Right ventricle myocardium superior (tissue), 1 donor: ENCODE measurements at regions not wholly inside any gene's neighbourhood (a gene's known extent, or its start where the extent isn't known, plus 50 kb on each side); places are given as distances from the start of the nearest gene placed in this dataset.

Source experiments
- ATAC-seq: fragments of 200-7000 bp; cut with Tn5 transposase; one replicate; pipeline ENCODE4 v1.9.1; 2020; ENCODE audit warnings: mild to moderate bottlenecking; ENCODE audit not compliant: poor library complexity
- DNase-seq: peaks from one replicate; pipeline ENCODE4 v3.0.0-alpha.2; 2020
- intact Hi-C: fragments of 100-400 bp; cut with DNase I; formaldehyde crosslinking; loops from one replicate; pipeline ENCODE4 v1.11.2; 2022
- donor health status: DM: no; HTN: yes; CAD: no; lungs with severe emphysema.

DNA sequence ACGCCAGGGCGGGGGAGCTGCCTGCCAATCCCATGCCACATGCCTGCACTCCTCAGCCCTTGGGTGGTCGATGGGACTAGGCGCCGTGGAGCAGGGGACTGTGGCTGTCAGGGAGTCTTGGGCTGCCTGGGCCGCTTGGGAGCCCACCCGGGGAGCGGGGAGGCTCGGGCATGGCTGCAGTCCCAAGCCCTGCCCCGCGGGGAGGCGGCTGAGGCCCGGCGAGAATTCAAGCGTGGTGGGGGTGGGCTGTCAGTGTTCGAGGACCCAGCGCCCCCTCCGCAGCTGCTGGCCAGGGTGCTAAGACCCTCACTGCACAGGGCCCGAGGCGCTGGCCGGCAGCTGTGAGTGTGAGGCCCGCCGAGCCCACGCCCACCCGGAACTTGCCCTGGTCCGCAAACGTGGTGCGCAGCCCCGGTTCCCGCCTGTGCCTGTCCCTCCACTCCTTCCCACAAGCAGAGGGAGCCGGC is 83.2 kb upstream of the DMRTA1 start:
- ATAC-seq, result no peak
- DNase-seq, result no peak
- intact Hi-C loops, result no loop called here

DNA sequence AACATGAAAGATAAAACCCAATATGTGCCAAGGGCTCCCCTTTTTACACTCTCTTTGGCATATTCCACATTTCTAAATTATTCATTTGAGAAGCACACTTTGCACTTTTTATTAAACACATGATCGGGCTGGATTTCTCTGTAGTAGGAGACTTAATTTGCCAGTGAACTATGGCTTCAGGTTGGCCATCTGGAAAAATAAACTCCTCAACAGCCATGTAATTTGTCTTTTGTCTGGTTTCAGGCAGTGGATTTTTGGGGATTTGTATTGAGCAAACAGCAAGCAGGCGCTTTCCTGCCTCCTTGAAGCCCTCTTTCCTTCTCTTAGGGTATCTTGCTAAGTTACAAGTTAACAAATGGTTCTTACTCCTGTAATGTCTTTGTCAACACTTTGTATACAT is 73.0 kb upstream of the DMRTA1 start:
- ATAC-seq (no peak), DNase-seq (no peak)
- intact Hi-C loops, result no loop called here

DNA sequence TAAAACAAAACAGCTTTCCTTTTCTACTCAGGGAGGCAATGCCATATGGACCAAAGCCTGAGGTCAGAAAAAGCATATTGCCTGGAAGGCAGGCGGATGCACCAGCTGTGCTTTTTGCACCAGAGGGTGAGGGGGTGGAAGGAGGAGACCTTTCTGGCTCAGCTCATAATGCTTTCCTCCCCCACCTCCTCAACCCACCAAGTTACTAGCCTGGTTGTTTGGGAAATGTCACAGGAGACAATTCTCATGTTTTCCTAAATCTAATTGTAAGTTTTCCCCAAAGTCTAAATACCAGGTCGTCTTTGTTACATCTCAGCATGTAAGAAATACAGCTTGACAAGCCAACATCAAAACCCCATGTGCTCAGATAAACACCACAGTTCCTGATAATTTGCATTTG is 72.6 kb upstream of the DMRTA1 start:
- intact Hi-C loops, result no loop called here

DNA sequence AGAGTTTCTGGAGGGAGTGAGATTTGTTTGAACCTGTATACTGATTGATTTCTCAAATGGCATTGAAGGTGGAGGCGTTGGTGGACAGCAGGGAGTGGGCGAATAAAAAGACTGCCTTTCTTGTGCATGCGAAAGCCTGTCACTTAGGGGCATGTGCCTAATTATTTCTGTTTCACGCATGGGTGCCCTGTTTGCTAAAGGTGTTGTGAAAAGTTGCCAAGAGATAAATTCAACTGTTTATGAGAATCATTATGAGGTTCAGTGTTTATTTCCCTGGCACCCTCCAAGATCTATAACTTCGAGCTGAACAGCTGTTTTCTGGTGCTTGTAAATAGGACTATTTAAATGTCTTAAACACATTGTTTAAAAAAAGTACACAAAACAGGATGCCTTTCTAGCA is 67.4 kb upstream of the DMRTA1 start:
- intact Hi-C loops, result no loop called here
- no peak for DNase-seq
- ATAC-seq, result no peak

More for the DNA sequence above, 72.6 kb upstream of the DMRTA1 start:
- no peak for ATAC-seq
- no peak for DNase-seq

DNA sequence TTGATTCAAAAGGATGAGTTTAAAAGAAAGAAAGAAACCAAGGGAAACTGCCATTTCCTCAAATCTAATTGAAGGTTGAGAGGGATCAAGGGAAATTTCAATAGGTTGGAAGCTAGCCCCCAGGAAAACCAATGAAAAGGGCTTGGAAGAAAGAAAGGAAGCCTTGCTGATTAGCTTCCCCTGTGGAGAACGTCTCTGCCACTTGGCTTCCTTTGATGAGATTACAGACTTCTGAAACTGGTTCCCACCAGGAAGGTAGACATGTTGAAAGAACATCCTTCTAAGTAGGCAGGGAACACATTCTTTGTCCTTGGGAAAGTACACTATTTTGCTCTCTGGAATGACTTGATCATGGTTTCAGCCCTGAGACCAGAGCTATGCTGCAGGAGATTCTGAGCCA is 65.5 kb upstream of the DMRTA1 start:
- no peak for ATAC-seq
- no peak for DNase-seq
- intact Hi-C loops, result no loop called here

- intact Hi-C loops, result no loop called here
- DNase-seq (no peak), ATAC-seq (no peak)
Observed at GRCh38 chr9:22382331-22382730, 64.3 kb upstream of the DMRTA1 start.

GRCh38 chr9:22383718-22384117 is 62.9 kb upstream of the DMRTA1 start:
- DNase-seq (no peak), ATAC-seq (no peak)
- intact Hi-C loops, result no loop called here

DNA sequence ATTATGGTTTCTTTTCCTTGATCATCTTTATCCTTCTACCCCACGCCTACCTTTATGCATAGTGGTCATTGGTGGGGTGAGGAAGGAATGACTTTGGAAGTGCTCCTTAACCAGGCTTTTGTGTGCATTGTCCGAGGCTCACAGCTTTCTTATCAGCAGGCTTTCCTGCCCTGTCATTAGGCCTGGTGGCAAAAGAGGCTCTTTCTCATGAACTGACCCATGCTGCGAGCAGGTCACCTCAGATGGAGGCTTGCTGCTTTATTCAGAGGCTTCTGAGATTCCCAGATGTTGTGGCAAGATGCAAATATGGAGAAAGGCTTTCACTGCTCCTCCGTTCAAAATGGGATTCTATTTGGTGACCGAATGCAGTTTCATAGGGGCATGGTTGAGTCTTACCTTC is 57.4 kb upstream of the DMRTA1 start:
- intact Hi-C loops, result no loop called here
- DNase-seq (no peak), ATAC-seq (no peak)

- DNase-seq (no peak), ATAC-seq (no peak)
- intact Hi-C loops, result no loop called here
Observed at GRCh38 chr9:22392523-22392922, 54.1 kb upstream of the DMRTA1 start.

- intact Hi-C loops, result no loop called here
- ATAC-seq (no peak), DNase-seq (no peak)
Observed at GRCh38 chr9:22395687-22396141, 50.9 kb upstream of the DMRTA1 start.
